Activated T-cell treated with anti-CD3 and anti-CD28 coated beads for 48 hours (primary cell): ENCODE measurements at regions not wholly inside any gene's neighbourhood (a gene's known extent, or its start where the extent isn't known, plus 50 kb on each side); places are given as distances from the start of the nearest gene placed in this dataset.

Experiments used
- DNase-seq: peaks from one replicate; pipeline ENCODE4 v3.0.0-alpha.2; 2020; ENCODE audit warnings: low read depth

DNA sequence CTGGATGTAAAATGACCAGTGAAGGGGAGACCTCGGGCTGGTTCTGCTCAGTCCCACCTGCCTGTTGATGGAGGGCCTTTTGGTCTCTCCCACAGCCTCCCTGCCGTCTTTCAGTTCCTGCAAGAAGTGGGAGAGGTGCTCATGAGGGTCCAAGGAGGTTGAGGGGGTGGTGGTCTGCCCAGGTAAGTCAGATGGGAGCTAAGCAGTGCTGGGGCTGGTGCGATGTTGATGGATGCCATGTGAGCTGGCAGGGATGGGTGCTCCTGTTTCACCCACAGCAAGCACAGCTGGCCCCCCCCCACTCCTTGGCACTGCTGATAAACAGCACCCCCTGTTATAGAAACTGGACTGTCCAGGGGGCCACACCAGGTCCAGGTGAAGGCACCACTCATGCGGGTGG lies 145.6 kb downstream of the NSG2 start:
- no peak for DNase-seq

DNA sequence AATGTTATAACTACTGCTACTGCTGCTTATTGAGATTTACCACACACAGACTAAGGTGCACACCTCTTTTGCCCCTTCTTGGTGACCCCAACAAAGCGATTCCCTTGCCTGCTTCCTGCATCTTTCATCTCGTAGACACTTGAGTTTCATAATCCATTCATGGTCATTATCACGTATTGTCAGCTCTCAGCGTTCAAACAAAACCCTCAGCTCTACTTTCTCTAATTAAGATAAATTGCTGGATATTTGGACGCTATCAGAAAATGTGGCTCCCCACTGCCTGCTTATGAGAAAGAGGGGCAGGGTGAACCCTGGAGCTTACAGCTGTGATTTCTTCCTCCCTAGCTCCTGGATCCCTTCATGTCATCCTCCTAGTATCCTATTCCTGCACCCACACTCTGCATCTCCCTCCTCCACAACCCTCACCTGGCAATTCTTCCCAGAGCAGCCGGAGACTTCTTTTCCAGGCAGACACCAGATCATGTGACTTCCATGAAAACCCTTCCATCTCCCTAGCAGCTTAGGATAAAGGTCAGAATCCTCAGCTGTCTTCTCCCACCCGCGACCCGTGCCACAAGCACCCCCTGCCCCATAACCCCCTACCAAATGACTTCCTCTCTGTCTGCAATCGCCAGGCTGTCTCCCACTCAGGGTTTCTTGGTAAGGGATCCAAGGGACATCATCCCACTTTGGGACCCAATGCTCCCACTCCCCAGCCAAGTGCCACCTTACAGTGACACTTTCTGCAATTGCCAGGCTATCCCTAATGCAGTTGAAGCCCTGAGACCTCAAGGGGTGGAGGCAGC lies 146.5 kb downstream of the NSG2 start:
- DNase-seq = no peak

DNA sequence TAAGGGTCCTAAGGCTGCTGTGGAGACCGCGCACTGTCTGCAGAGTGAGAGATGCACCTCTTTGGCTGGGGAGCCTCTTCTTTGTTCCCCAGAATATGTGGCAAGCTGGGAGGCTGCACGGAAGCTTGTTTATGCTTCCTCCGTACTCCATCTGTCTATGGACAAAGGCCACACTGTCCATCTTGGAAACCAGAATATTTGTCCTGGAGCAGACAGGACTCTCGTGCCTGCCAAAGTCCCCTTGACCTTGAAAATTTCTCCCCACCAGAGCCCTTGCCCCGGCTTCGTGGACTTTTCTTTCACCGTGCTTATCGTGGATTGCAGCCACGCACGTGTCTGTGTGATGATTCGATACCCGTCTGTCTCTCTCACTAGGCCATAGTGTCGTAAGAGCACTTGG lies 147.4 kb downstream of the NSG2 start:
- no peak for DNase-seq

DNA sequence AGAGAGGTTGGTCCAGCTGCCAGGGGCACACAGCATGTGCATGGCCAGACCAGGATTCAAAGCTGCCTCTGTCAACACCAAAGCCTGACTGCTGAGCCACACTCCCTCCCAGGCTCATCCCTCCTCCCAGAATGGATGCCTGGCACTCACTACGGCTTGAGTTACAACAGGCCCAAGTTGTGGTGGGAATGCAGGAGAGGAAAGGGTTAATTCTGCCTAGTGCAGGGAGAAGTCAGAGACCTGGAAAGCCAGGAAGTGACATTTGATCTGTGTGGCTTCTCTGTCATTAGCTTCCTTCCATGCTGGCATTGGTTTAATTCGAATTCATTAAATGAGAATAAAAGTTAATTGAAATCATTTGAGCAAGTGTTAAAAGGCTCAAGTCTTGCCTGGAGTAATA lies 150.0 kb downstream of the NSG2 start:
- no peak for DNase-seq

DNA sequence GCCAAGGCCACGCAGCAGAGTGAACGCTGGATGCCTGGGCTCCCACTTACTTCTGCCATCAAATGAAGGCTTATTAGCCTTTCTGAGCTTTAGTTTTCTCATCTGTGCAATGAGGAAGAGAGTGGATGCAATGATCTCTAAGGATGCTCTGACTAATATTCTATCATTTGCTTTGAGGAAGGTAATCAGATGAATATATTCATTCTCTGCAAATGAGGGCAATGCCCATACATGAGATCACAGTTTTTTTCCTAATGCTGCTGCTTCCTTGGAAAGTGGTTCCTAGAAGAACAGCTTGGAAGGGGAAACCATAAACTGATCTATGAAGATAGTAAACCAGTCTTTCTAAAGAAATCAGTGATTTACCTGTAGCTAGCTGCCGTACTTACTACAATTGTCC lies 152.4 kb downstream of the NSG2 start:
- DNase-seq = no peak

DNA sequence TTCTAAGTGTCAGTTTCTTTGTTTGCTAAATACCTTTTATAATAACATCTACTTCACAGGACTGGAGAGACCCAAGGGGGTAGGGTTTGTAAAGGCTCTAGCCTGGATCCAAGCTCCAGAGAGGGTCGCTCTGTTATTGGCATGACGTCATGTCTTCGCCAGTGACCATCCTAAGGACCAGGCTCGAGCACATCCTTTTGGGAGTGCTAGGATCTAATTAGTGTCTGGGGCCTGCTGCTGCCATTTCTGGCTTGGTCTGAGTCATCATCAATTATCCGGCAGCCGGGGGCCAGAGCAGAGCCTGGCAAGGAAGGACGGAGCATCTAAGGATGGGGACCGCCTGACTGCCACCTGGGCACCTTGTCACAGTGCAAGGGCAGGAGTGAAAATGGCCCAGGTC lies 153.0 kb downstream of the NSG2 start:
- DNase-seq = no peak

DNA sequence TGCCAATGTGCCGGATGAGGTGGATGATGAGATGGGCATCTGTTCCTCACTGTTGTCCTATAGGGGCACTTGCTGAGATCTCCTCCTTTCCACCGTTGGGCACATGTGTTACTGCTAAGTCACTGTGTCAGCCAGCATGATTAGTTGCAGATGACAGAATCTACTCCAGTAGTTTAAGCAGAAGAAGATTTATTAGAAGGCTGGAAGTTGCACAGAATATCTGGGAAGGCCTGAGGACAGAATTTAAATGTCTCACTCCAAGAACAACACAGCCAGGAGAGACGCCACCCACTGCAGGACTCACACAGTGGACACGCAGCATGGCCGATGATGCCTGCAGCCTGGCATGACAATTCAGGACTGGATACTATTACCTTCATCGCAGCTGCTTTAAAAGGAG lies 157.5 kb downstream of the NSG2 start:
- DNase-seq = no peak

DNA sequence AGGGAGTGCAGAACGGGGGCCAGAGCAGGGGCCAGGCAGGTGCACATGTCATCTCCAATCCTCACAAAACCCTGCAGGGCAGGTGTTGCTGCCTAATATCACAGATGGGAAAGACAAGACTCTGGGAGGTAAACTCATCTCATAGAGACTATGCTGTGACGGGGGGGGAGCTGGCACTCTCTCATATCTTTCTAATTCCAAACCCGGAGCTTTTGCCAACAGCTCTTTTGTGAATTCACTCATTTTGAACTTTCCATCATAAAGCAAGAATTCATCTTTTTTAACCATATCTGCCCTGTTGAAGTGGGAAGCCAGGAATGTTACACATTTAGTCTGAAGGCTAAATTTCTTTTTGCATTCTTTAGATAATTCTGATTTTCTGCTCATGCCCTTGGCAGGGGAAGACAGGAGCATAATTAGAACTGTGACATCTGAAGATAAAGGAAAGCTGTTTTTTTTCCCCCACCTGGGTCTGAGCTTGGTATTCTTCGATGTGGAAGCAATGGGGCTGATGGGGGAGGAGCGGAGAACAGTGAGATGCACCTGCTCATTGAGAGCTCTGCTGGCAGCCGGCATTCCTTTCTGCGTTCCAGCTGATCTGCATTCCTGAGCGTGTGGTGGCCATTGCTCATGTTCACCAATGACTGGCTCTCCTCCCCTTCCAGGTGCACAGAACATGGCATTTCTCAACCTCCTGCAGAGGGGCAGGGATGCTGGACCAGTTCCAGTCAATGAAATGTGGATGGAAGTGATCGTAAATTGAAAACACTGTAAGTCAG lies 159.2 kb downstream of the NSG2 start:
- DNase-seq = no peak

DNA sequence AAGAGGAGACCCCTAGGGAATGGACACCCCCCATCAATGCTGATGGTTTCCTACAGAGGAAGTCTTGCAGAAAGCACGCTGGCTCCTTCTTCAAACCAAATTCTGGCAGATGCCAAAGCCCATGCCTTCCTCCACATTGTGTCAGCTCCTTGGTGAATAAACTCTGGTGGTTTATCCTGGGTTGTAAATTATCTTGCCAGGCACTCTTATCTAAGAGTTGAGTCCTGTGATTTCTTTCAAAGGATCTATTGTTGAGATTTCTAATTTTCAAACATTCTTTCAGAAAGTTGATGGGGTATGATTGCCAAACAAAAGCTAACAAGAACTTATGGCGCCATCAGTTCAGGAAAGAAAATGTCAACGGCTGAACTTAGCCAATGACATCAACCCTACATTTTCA lies 160.4 kb downstream of the NSG2 start:
- no peak for DNase-seq

DNA sequence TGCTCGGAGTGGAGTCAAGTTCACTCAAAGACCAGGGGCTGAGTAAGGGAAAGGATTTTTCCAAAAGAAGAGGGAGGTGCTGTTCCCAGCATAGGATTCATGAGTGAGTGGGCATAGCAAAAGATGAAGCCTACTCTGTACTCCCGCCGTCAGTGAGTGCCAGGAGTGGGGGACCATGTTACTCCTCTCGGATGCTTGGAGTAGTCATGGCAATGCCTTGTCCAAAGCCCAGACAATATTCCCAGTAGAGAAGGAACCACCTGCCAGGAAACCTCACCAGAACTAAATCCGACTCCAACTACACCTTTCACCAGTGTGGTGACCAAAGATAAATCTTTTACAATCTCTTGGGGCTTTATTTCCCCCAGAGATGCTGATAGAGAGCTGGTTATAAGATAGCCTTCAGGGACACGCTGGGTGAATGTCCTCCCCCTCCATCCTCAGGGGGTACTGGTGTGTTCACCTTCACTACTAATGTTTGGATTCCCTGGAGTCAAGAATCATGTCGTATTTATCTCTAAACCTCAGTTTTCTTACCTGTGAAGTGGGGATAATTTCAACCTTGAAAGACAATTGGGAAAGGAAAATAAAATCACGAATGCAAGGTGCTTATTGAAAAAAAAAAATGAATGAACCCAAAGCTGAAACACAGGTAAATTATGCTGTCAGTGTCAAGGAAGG lies 165.2 kb downstream of the NSG2 start:
- no peak for DNase-seq

DNA sequence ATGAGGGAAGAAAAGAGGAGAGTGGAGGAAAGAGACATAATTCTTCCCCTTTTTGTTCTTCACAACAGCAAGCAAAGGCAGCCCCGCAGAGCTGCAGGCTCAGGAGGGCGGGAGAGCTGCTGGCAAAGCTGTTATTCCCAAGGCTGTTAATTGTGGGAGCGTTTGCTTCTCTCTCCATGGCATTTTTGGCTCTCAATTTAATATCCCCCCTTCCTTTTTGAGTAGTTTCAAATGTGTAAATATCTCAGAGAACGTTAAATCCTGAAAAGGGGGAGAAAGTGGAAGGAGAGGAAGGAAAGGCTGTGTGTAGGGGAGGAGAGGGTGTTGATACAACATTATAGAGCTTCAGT lies 165.7 kb downstream of the NSG2 start:
- DNase-seq = no peak

DNA sequence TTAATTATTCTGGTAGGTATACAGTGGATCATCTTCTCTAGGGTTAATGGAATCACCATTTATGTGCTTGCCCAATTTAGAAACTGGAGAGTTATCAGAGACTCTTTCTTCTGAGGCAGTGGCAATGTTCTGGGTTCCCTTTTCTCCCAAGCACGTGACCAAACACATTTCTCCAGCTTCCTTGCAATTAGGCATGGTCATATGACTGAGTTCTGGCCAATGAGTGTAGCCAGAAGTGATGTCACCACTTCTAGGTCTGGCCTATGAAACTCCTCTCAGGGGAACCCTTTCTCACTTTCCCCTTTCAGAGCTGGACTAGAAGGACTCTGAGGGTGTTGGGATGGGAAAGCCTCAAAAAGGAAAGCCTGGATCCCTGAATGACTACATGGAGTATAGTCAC lies 172.0 kb downstream of the NSG2 start:
- no peak for DNase-seq

DNA sequence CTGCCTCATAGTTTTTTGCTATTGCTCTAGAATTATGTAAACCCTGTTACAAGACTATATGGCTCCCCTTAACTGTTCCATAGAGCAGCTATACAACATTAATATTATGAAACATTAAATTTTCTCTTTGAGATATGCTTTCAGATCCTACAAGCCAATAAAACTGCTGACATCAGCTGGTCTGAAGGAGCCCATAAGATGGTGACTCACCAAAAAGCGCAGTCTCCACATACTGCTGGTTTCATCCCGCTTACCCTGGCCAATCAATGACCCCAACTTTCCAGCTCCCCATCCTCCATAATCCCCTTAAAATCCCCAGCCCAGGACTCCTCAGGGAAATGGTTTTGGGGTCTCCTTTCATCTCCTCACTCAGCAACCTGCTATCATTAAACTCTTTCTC lies 172.7 kb downstream of the NSG2 start:
- no peak for DNase-seq

DNA sequence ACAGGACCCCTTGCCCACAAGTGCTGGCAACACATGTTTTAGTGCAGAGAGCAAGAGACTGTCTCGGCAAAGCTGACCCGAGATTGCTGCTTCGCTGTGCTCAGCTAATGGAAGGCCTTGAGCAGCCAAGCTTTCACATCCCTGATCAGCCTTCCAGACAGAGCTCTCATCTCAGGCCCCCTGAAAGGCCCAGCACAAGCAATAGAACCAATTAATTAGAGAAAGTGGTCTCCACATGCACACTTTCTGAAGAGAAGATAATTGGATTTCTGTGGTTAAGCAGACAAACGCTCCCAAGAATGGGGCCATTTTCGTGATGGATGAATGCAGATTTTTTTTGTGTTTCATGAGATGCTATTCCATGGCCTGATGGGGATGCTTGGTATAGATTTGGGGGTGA lies 174.9 kb downstream of the NSG2 start:
- no peak for DNase-seq

DNA sequence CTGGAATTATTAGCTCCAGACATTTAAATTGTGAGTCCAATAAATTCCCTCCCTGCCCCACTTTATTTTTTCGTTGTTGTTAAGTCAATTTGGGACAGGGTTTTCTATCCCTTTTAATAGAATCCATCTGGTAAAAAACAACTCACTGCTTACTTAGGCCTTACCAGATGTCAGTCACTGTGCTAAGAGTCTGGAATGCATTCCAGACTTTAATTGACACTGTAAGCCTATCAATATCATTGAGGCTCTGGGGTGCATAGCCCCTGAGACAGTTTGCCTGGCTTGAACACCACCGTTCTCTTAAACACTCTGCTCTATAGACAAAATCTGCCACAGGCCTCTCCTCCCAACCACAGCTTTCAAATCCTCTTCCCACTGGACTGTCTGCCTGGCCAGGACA lies 175.9 kb downstream of the NSG2 start:
- no peak for DNase-seq

DNA sequence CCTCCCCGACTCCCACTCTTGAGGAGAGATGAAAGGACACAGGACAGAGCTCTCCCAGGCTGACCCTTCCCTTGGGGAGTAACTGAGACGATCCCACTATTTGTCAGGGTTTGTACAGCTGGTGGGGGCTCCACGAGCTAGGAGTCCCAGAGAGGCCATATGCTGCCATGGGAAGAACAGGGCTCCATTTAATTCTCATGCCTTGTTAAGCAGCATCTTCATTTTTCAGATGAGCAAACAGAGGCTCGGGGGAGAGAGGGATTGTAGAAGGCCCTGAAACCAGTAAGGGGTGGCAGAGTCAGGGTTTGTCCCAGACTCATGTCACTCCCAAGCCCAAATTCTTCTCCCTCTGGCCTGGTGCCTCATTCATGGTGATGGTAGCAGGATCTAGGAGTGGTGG lies 176.4 kb downstream of the NSG2 start:
- DNase-seq = no peak

DNA sequence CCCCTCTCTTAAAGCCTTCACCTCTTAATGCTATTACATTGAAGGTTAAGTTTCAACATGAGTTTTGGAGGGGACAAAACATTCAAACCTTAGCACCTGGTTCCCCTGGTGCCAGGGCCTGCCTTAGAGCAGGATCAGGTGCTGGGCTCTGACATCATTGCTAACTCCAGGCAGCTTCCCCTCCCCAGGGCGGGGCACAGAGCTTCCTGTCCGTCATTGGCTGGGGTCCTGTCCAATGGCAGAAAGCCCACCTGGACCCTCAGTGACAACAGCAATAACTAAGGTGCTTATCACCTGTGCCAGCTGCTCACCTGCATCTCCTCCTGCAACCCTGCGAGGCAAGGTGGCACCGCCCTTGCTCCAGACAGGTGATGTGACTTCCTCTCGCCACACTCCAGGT lies 177.4 kb downstream of the NSG2 start:
- no peak for DNase-seq

DNA sequence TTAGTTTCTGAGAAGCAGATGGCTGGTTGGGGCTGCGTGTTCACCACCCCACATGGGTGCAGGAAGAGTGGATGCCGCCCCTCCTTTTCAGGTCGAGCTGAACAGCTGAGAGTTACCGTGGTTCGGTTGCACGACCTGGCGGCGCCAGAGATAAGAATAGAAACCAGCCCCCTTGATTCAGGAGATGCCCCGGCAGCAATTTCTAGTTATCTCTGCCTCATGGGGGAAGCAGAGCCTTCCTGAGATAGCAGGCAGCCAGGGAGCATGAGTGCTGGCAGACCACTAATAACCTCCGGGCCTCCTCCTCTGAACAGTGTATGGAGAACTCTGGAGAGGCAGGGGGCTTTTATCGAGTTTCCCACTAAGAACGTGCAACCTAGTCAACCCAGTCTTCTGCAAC lies 177.8 kb downstream of the NSG2 start:
- DNase-seq = no peak

DNA sequence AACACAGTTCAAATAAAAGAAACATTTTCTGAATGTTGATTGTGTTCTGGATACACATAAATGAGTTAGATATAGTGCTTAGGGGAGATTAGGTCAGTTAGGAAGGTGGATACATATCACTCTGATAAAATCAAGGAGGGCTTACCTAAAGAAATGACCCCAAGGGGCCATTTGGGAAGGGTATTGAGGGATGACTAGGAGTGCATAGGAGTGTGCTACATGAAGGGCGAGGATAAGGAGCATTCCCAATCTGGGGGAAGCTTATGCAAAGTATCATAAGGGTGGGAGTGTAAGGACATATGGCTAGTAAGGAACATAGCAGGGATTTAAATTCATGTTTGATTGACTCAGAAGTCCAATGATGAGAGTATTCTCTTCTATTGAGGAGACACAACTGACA lies 183.6 kb downstream of the NSG2 start:
- no peak for DNase-seq

DNA sequence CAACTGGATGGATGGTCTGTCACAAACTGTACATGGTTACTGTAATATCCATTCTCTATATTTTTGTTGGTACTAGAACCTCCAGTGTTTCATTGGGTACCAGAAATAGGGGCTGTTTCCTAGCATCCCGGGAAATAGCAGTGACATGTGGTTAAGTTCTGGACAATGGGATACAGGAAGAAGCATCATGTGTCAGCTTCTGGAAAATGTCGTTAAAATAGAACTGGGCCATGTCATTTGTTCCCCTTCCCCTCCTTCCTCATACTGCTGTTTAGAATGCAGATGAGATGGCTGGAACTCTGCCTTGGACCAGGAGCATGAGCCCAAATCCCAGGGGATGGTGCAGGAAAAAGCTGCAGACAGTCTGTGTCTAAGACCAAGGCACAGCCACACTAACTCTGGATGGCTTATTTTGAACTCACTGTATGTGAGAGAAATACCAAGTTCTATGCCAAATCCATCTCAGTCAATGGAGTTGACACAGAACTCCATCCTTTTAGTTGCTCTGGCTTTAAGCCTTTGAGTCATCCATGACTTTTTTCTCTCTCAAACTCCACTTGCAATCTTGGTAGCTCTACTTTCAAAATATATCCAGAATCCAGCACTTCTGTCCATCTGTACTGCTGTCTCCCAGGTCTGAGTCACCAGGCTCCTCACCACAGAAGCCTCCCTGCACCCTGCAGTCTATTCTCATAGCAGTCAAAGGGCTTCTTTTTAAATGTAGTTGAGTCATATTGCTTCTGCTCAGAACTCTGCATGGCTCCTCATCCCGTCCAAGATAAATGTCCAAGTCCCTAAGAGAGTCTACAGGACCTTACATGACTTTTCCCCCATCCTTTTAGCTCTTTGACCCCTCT lies 184.2 kb downstream of the NSG2 start:
- DNase-seq = no peak

DNA sequence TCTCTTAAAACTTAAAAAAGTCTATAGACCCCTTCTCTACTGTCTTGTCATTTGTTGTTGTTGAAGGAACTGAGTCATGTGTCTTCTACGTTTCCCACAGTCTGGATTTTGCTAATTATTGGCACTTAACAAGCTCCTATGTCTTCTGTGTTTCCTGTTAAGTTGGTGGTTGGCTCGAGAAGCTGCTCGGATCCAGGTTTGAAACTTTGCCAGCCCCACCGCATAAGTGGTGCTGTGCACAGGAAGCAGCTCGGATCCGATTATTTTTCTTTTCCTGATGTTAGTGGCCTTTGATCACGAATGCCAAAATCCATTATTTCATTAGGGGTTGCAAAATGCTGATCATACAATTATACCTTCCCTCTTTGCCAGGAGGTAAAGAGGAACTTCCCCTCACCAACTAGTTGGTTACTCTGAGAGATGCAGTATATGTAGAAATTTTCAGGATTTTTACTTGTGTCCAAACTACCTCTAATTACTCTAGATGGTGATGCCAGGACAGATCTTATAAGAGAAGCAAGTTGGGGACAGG lies 186.5 kb downstream of the NSG2 start:
- no peak for DNase-seq

DNA sequence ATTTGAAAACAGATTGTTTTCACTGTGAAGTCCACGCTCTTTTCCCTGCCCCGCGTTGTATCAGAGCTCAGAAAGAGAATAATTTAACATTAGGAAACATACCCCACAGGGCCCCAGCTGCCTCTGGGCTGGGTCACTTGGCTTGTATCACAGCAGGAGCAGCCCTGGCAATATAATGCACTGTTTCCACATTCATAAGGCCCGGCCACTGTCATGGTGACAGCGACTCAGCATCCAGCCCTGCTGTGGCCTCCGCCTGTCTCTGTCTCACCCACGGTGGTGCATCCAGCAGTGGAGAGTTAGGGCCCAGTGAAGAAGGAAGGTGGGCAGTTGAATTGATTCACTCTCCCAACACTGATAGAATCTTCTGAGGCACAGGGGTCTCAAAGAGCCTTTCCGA lies 188.9 kb downstream of the NSG2 start:
- no peak for DNase-seq
